RWPE1 (cell line): ENCODE measurements at regions not wholly inside any gene's neighbourhood (a gene's known extent, or its start where the extent isn't known, plus 50 kb on each side); places are given as distances from the start of the nearest gene placed in this dataset.

Source experiments
- CTCF ChIA-PET: fragments of 350-600 bp; sonication (Branson Sonifier 250); formaldehyde crosslinking; extraction: SDS; loops from one replicate; lab custom pipeline; 2021; lab: Yijun Ruan, JAX
- POLR2A ChIA-PET: fragments of 400-600 bp; formaldehyde crosslinking; extraction: SDS; loops from one replicate; lab custom pipeline; 2020; ENCODE audit warnings: antibody characterized with exemption; ENCODE audit not compliant: low non-redundant PET; lab: Yijun Ruan, JAX
- DNase-seq: peaks from one replicate; pipeline ENCODE4 v3.0.0; 2012; ENCODE audit warnings: low spot score
- H3K27ac ChIP-seq: fragments of 450-650 bp; 2 replicates; pipeline ENCODE4 v1.5.1; 2017
- CTCF ChIP-seq: fragments of 450-650 bp; conservative IDR thresholded peaks from 2 replicates; pipeline ENCODE4 v1.5.1; 2017; ENCODE audit warnings: low read depth, mild to moderate bottlenecking

- ChIA-PET CTCF (no interaction called here), POLR2A (no interaction called here)
- no peak for TF ChIP-seq CTCF
- DNase-seq: no peak
- H3K27ac ChIP-seq: no peak overlapping the region
Measured at GRCh38 chr18:24678107-24678506, 217.7 kb downstream of the HRH4 start.

GRCh38 chr18:24678626-24679025 is 218.2 kb downstream of the HRH4 start:
- DNase-seq: no peak
- CTCF ChIA-PET: no interaction called here
- no peak overlapping the region for H3K27ac ChIP-seq
- TF ChIP-seq CTCF: no peak
- POLR2A ChIA-PET: no interaction called here

DNA sequence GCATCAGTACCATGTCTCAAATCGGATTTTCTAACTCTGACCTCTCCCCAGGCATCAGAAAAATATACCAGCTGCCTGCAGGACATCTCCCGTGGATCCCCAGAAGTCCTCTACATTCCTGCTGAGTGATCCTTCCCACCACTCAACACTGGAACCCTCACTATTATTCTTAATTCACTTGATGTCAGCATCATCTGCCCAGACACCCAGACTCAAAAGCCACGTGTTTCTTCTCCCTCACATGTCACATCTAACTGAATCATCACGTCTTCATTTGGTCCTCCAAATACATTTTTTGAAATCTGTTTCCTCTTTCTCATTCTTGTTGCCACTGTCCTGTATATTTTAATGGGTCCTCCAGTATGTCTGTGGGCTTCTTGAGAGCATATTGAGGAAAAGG is 218.6 kb downstream of the HRH4 start:
- ChIA-PET CTCF (no interaction called here), POLR2A (no interaction called here)
- no peak for TF ChIP-seq CTCF
- no peak overlapping the region for H3K27ac ChIP-seq
- DNase-seq: no peak

DNA sequence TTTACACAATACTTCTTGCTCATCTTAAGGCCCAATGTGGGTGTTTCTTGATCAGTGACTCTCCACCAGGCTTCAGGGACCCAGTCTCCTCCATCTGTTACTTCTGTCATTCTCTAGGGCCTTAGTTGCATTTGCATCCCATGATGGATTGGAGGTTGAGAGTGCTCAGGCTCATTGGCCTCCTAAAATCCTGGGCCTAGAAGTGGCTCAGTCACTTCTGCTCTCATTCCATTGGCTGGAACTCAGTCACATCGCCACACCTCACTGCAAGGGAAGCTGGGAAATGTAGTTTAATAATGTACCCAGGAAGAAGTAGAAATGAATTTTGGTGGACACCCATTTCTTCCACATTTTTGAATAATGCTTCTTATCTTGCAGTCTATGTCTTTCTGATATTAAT is 223.5 kb downstream of the HRH4 start:
- TF ChIP-seq CTCF: no peak
- ChIA-PET CTCF (no interaction called here), POLR2A (no interaction called here)
- no peak for DNase-seq
- H3K27ac ChIP-seq: no peak overlapping the region

DNA sequence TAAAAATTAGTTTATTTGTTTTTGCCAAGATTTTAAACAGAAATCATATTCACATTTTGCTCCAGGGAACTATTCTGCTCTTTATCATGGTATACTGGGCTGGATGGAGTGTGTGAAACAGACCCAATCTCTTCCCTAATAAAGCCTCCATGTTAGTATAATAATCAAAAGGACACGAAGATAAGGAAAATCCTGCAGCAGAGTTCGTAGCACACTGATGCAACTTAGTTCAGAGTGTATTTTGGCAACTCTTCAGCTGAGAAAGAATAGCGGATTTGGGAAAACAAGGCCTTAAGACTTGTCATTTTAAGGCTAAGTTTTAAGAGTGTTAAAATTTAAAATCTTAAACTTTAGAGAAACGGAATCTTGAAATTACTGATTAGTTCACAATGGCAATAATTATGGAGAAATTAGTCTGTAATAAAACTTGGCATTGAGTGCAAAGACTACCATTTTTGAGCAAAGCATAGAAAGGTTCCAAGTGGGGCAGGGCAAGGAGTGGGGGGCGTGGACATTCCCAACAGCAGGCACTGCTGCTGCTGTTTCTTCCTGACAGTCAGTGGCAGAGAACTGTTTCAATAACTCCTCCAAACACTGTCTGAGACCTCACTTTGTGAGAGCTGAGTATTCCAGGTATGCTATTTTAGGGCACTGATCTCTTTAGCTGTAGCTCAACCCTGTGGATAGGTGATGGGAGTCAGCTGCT is 225.0 kb downstream of the HRH4 start:
- POLR2A ChIA-PET: no interaction called here
- TF ChIP-seq CTCF: no peak
- no peak overlapping the region for H3K27ac ChIP-seq
- DNase-seq: no peak
- CTCF ChIA-PET: no interaction called here

DNA sequence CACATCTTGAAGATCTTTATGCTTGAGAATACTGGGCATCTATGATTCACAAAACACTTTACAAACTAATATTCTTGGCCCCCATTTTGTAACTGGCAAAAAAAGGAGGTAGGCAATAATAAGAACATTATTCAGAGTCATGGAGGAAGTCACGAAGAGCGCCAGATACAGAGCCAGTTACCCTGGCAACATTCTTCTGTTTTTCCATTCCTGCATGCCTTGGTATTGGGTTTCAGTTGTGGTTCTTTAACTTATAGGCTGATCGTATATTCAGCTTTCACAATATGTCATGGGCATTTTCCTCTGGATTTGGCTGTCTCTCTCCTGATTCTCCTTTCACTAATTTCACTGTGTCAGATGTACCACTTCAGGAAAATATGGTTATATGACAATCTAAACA is 234.7 kb downstream of the HRH4 start:
- H3K27ac ChIP-seq: no peak overlapping the region
- ChIA-PET CTCF (no interaction called here), POLR2A (no interaction called here)
- no peak for TF ChIP-seq CTCF
- DNase-seq: no peak
